ENCODE measurements at regions not wholly inside any gene's neighbourhood (a gene's known extent, or its start where the extent isn't known, plus 50 kb on each side); places are given as distances from the start of the nearest gene placed in this dataset.

- no peak for TF ChIP-seq CTCF (IDR thresholded peaks at IDR 0.05)
- TF ChIP-seq POLR2A (IDR thresholded peaks at IDR 0.05): no peak
Measured at GRCh38 chr4:18213576-18214198, 192.1 kb upstream of the LCORL start.

Data from adrenal gland (tissue), 5 donors.